ENCODE measurements at regions not wholly inside any gene's neighbourhood (a gene's known extent, or its start where the extent isn't known, plus 50 kb on each side); places are given as distances from the start of the nearest gene placed in this dataset.
A peak's percentile ranks its signal among the peaks of the same experiment; 100 is the strongest.
"Not testable (repeated sequence)": the region's sequence is repeated elsewhere in the genome, so short reads cannot be mapped to it uniquely, and the experiment has no call there.

- no peaks in the 10 kb centered on the region for H3K36me3 ChIP-seq
- no peaks in the 10 kb centered on the region for H3K9me3 ChIP-seq
- TF ChIP-seq CTCF (IDR thresholded peaks at IDR 0.05) (no peak), POLR2AphosphoS5 (IDR thresholded peaks at IDR 0.05) (no peak), EP300 (IDR thresholded peaks at IDR 0.05) (no peak), POLR2A (IDR thresholded peaks at IDR 0.05) (no peak)
- no peak for ATAC-seq
- no peak overlapping the region for H3K27ac ChIP-seq
- WGBS, 2 donors (ENCODE audit: low coverage in 1 of 2), result 80% methylated on average over 1 of the region's 1 CpG
- no peaks in the 10 kb centered on the region for H3K27me3 ChIP-seq
- H3K4me1 ChIP-seq, result peaks cover 0 to 7% (median 0%) of the 10 kb centered on the region in 3 donors
- H3K4me3 ChIP-seq, result no peak overlapping the region
Observed at GRCh38 chrX:40950546-40950945, 134.7 kb upstream of the USP9X start.

DNA sequence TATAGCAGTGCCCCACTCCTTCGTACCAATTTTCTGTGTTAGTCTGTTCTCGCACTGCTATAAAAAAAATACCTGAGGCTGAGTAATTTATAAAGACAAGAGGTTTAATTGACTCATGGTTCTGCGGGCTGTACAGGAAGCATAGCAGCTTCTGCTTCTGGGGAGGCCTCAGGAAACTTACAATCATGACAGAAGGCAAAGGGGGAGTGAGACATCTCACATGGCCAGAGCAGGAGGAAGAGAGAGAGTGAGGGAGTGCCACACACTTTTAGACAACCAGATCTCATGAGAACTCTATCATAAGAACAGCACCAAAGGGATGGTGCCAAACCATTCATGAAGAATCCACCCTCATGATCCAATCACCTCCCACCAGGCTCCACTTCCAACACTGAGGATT, 133.8 kb upstream of the USP9X start:
- WGBS, 2 donors (ENCODE audit: low coverage in 1 of 2), result no CpG with 5 or more reads among the region's 3 CpGs

GRCh38 chrX:40952855-40953254, 132.4 kb upstream of the USP9X start:
- 20 to 50% methylated on average over 1 to 2 of the region's 4 CpGs for WGBS, 2 donors (ENCODE audit: low coverage in 1 of 2)
- peak overlapping the region in 1 of 2 donors; percentile 14 for H3K4me3 ChIP-seq
- no peak for ATAC-seq

More for the DNA sequence above, 133.8 kb upstream of the USP9X start:
- not testable (repeated sequence) for H3K4me1 ChIP-seq, H3K9me3 ChIP-seq, H3K4me3 ChIP-seq, ATAC-seq, H3K27ac ChIP-seq, H3K36me3 ChIP-seq, H3K27me3 ChIP-seq

GRCh38 chrX:40953369-40953768, 131.9 kb upstream of the USP9X start:
- WGBS, 2 donors (ENCODE audit: low coverage in 1 of 2), result 67 to 100% methylated on average over 1 of the region's 2 CpGs
- TF ChIP-seq CTCF (IDR thresholded peaks at IDR 0.05) (no peak), POLR2A (IDR thresholded peaks at IDR 0.05) (no peak), EP300 (IDR thresholded peaks at IDR 0.05) (no peak), POLR2AphosphoS5 (IDR thresholded peaks at IDR 0.05) (no peak)
- Histone ChIP-seq H3K27ac (no peak overlapping the region), H3K9me3 (no peaks in the 10 kb centered on the region), H3K36me3 (no peaks in the 10 kb centered on the region), H3K4me1 (no peaks in the 10 kb centered on the region), H3K27me3 (no peaks in the 10 kb centered on the region), H3K4me3 (no peak overlapping the region)
- ATAC-seq, result no peak

More at GRCh38 chrX:40952855-40953254, 132.4 kb upstream of the USP9X start:
- Histone ChIP-seq H3K27me3 (no peaks in the 10 kb centered on the region), H3K27ac (no peak overlapping the region), H3K4me1 (no peaks in the 10 kb centered on the region), H3K9me3 (no peaks in the 10 kb centered on the region), H3K36me3 (no peaks in the 10 kb centered on the region)
- TF ChIP-seq CTCF (IDR thresholded peaks at IDR 0.05) (no peak), EP300 (IDR thresholded peaks at IDR 0.05) (no peak), POLR2AphosphoS5 (IDR thresholded peaks at IDR 0.05) (no peak), POLR2A (IDR thresholded peaks at IDR 0.05) (no peak)

- ATAC-seq, result no peak
- 92 to 97% methylated on average over 2 to 3 of the region's 4 CpGs for WGBS, 2 donors (ENCODE audit: low coverage in 1 of 2)
- TF ChIP-seq EP300 (IDR thresholded peaks at IDR 0.05) (no peak), POLR2A (IDR thresholded peaks at IDR 0.05) (no peak), CTCF (IDR thresholded peaks at IDR 0.05) (no peak)
Observed at GRCh38 chrX:40960041-40960440, 125.2 kb upstream of the USP9X start.

More at GRCh38 chrX:40960041-40960440, 125.2 kb upstream of the USP9X start:
- Histone ChIP-seq H3K4me1 (no peaks in the 10 kb centered on the region), H3K36me3 (no peaks in the 10 kb centered on the region), H3K9me3 (no peaks in the 10 kb centered on the region), H3K27me3 (no peaks in the 10 kb centered on the region), H3K4me3 (no peak overlapping the region), H3K27ac (no peak overlapping the region)

Measured in gastroesophageal sphincter (tissue), 4 donors.